AG09309 (cell line): ENCODE measurements at regions not wholly inside any gene's neighbourhood (a gene's known extent, or its start where the extent isn't known, plus 50 kb on each side); places are given as distances from the start of the nearest gene placed in this dataset.

Experiments
- DNase-seq: peaks from one replicate; pipeline ENCODE4 v3.0.0-alpha.2; 2010; ENCODE audit warnings: low read depth
- H3K4me3 ChIP-seq: 2 replicates; pipeline ENCODE4 v1.5.1; 2011; ENCODE audit warnings: mild to moderate bottlenecking, low read depth, low read length, moderate library complexity; ENCODE audit not compliant: control insufficient read depth
- CTCF ChIP-seq: IDR thresholded peaks from 2 replicates; pipeline ENCODE4 v1.5.1; 2011; ENCODE audit warnings: mild to moderate bottlenecking, low read depth, low read length, inconsistent platforms; ENCODE audit not compliant: insufficient read depth, control insufficient read depth; ENCODE audit errors: missing control alignments

GRCh38 chr3:89783341-89783927 is 676.0 kb downstream of the EPHA3 start:
- TF ChIP-seq CTCF, result no peak
- H3K4me3 ChIP-seq, result no peak overlapping the region

GRCh38 chr3:89787485-89787884 is 680.1 kb downstream of the EPHA3 start:
- no peak for DNase-seq
- no peak overlapping the region for H3K4me3 ChIP-seq
- no peak for TF ChIP-seq CTCF

More at GRCh38 chr3:89783341-89783927, 676.0 kb downstream of the EPHA3 start:
- no peak for DNase-seq

- no peak for DNase-seq
- TF ChIP-seq CTCF, result no peak
- H3K4me3 ChIP-seq, result no peak overlapping the region
Observed at GRCh38 chr3:89787979-89788378, 680.6 kb downstream of the EPHA3 start.

GRCh38 chr3:89795506-89795905 is 688.1 kb downstream of the EPHA3 start:
- TF ChIP-seq CTCF, result no peak

GRCh38 chr3:89802881-89803280 is 695.5 kb downstream of the EPHA3 start:
- no peak overlapping the region for H3K4me3 ChIP-seq
- no peak for DNase-seq
- TF ChIP-seq CTCF, result no peak

More at GRCh38 chr3:89795506-89795905, 688.1 kb downstream of the EPHA3 start:
- no peak overlapping the region for H3K4me3 ChIP-seq
- no peak for DNase-seq

- DNase-seq, result no peak
- H3K4me3 ChIP-seq, result no peak overlapping the region
- no peak for TF ChIP-seq CTCF
Observed at GRCh38 chr3:89803711-89804110, 696.3 kb downstream of the EPHA3 start.

- no peak for DNase-seq
- no peak overlapping the region for H3K4me3 ChIP-seq
- TF ChIP-seq CTCF, result no peak
Observed at GRCh38 chr3:89806166-89806565, 698.7 kb downstream of the EPHA3 start.
